ENCODE measurements at regions not wholly inside any gene's neighbourhood (a gene's known extent, or its start where the extent isn't known, plus 50 kb on each side); places are given as distances from the start of the nearest gene placed in this dataset.

DNA sequence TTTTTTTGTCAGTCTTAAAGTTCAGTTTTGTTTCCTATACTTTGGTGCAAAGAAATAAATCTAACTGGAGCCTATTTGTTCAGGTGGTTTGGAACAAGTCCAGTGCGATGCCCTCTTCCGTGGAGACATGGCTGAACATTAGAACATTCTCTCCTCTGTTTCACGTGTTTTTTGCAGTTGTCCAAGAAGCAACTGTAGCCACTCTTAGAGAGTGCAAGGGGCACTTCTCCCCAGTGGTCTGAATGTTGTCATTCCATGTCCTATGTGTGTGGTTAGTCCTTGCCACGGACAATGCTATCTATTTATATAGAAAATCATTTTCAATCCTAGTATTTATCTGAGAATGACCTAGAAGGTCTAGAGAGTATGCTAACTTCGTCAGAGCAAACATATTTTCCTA lies 1232.5 kb upstream of the SEL1L start:
- TF ChIP-seq FOXP2 (optimal IDR thresholded peaks at IDR 0.05; ENCODE audit: control extremely low read depth, extremely low read length, insufficient read depth) (no peak), POLR2AphosphoS5 (IDR thresholded peaks at IDR 0.05; ENCODE audit: borderline replicate concordance, low read depth, low read length) (no peak), EZH2 (IDR thresholded peaks at IDR 0.05) (no peak)
- Histone ChIP-seq H3K9ac (ENCODE audit: insufficient read length) (no peak overlapping the region), H3K9me3 (ENCODE audit: low read depth, low read length) (no peaks in the 10 kb centered on the region), H3K36me3 (ENCODE audit: insufficient read depth, low read length) (no peaks in the 10 kb centered on the region), H3K4me3 (no peak overlapping the region), H3K27ac (no peak overlapping the region)
- DNase-seq (ENCODE audit: low read depth, low spot score) = no peak

DNA sequence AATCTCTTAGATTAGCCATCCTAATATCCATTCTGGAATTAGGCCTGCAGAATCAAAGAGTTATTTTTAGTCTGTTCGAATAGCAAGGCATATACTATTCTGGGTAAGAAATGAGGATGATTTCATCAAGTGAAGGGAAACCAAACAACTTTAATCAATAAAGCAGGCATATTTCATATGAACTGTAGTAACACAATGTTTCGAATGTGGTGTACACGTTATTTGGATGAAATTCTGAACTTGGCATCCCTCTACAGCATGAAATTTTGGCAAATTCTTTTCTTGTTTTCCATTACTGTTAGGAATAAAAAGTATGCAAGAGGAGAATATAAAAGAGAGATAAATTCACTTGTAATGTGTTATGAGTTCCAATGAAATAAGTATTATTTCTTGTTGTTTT lies 1233.3 kb upstream of the SEL1L start:
- TF ChIP-seq EZH2 (IDR thresholded peaks at IDR 0.05) = no peak
- no peak for TF ChIP-seq POLR2AphosphoS5 (IDR thresholded peaks at IDR 0.05; ENCODE audit: borderline replicate concordance, low read depth, low read length)
- TF ChIP-seq FOXP2 (optimal IDR thresholded peaks at IDR 0.05; ENCODE audit: control extremely low read depth, extremely low read length, insufficient read depth) = no peak
- Histone ChIP-seq H3K9ac (ENCODE audit: insufficient read length) (no peak overlapping the region), H3K9me3 (ENCODE audit: low read depth, low read length) (no peaks in the 10 kb centered on the region), H3K36me3 (ENCODE audit: insufficient read depth, low read length) (no peaks in the 10 kb centered on the region), H3K4me3 (no peak overlapping the region), H3K27ac (no peak overlapping the region)
- no peak for DNase-seq (ENCODE audit: low read depth, low spot score)

DNA sequence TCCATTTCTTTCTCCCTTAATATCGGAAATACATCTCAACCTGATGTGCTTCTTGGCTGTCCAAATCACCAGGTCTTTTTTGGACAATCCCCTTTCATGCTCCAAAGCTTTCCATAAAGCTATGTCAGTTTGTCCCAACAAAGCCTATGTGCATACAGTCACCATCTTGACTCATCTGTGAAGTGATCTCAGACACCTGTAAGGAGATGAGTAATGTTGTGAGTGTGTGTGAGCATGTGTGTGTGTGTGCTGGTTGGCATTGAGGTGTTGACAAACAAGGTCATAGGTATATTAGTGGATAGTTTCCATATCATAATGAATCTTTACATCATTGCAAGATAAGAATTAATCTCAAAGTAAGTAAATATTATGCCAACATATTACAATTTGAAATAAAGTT lies 1243.3 kb upstream of the SEL1L start:
- Histone ChIP-seq H3K9me3 (ENCODE audit: low read depth, low read length) (no peaks in the 10 kb centered on the region), H3K9ac (ENCODE audit: insufficient read length) (no peak overlapping the region), H3K27ac (no peak overlapping the region), H3K4me3 (no peak overlapping the region), H3K36me3 (ENCODE audit: insufficient read depth, low read length) (no peaks in the 10 kb centered on the region)
- DNase-seq (ENCODE audit: low read depth, low spot score) = no peak
- no peak for TF ChIP-seq EZH2 (IDR thresholded peaks at IDR 0.05)
- TF ChIP-seq FOXP2 (optimal IDR thresholded peaks at IDR 0.05; ENCODE audit: control extremely low read depth, extremely low read length, insufficient read depth) = no peak
- no peak for TF ChIP-seq POLR2AphosphoS5 (IDR thresholded peaks at IDR 0.05; ENCODE audit: borderline replicate concordance, low read depth, low read length)

DNA sequence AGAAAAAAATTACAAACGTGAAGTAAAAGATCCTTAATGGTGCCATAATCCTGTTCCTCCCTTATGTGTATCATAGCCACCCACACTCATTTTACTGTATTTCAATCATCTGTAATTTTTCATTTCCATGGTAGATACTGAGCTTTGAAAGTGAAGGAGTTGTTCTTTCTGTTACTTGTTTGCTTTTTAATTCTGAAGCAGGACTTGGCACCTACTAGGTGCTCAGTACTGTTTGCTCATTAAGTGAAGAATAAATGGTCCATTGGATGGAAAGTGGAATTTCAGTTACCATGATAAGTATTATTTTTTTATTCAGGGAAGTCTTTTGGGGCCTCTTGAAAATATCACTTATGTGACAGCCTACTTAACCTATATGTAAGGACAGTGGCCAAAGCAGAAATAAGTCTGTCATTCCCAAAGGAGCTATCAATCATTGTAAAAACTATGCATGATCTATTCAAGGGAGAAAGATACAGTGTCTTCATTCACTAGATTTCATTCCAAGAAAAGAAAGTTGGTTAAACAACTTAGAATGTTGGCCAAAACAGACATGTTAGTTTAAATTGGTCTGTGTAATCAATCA lies 1244.4 kb upstream of the SEL1L start:
- Histone ChIP-seq H3K4me3 (no peak overlapping the region), H3K9me3 (ENCODE audit: low read depth, low read length) (no peaks in the 10 kb centered on the region), H3K27ac (no peak overlapping the region), H3K36me3 (ENCODE audit: insufficient read depth, low read length) (no peaks in the 10 kb centered on the region), H3K9ac (ENCODE audit: insufficient read length) (no peak overlapping the region)
- no peak for DNase-seq (ENCODE audit: low read depth, low spot score)
- TF ChIP-seq EZH2 (IDR thresholded peaks at IDR 0.05) (no peak), FOXP2 (optimal IDR thresholded peaks at IDR 0.05; ENCODE audit: control extremely low read depth, extremely low read length, insufficient read depth) (no peak), POLR2AphosphoS5 (IDR thresholded peaks at IDR 0.05; ENCODE audit: borderline replicate concordance, low read depth, low read length) (no peak)

DNA sequence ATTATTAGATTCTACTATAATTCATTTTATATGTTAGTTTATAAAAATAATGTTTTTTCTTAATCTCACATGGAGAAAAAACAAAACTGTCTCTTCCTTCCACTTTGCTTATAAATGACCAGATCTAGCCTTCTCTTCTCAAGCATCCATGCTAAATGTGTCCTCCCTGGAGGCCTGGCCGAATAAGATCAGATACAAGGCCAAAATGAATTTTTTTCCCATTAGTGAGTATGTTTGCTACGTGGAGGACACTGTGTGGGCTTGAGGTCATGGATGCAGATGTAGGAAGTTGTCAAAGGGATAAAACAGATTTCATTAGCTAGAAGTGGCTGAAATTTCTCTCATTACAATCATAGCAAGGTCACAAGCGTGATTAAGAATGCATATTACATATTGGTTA lies 1244.9 kb upstream of the SEL1L start:
- Histone ChIP-seq H3K36me3 (ENCODE audit: insufficient read depth, low read length) (no peaks in the 10 kb centered on the region), H3K9ac (ENCODE audit: insufficient read length) (no peak overlapping the region), H3K9me3 (ENCODE audit: low read depth, low read length) (no peaks in the 10 kb centered on the region), H3K27ac (no peak overlapping the region), H3K4me3 (no peak overlapping the region)
- no peak for DNase-seq (ENCODE audit: low read depth, low spot score)
- TF ChIP-seq EZH2 (IDR thresholded peaks at IDR 0.05) (no peak), POLR2AphosphoS5 (IDR thresholded peaks at IDR 0.05; ENCODE audit: borderline replicate concordance, low read depth, low read length) (no peak), FOXP2 (optimal IDR thresholded peaks at IDR 0.05; ENCODE audit: control extremely low read depth, extremely low read length, insufficient read depth) (no peak)

DNA sequence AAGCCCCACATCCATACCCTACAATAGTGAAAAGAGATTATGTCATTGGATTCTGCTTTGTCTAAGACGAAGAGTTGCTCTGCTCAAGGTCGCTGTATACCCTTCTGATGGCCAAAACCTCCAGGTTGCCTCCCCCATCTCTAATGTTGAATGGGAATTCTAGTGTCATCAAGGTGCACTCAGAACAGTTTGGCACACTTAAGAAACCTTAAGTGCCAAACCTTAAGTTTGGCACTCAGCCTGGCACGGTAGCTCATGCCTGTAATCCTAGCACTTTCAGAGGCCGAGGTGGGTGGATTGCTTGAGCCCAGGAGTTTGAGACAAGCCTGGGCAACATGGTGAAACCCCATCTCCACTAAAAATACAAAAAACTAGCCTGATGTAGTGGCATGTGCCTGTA lies 1245.6 kb upstream of the SEL1L start:
- no peak for TF ChIP-seq FOXP2 (optimal IDR thresholded peaks at IDR 0.05; ENCODE audit: control extremely low read depth, extremely low read length, insufficient read depth)
- TF ChIP-seq POLR2AphosphoS5 (IDR thresholded peaks at IDR 0.05; ENCODE audit: borderline replicate concordance, low read depth, low read length) = no peak
- TF ChIP-seq EZH2 (IDR thresholded peaks at IDR 0.05) = no peak
- Histone ChIP-seq H3K9me3 (ENCODE audit: low read depth, low read length) (no peaks in the 10 kb centered on the region), H3K9ac (ENCODE audit: insufficient read length) (no peak overlapping the region), H3K36me3 (ENCODE audit: insufficient read depth, low read length) (no peaks in the 10 kb centered on the region), H3K4me3 (no peak overlapping the region), H3K27ac (no peak overlapping the region)
- no peak for DNase-seq (ENCODE audit: low read depth, low spot score)

DNA sequence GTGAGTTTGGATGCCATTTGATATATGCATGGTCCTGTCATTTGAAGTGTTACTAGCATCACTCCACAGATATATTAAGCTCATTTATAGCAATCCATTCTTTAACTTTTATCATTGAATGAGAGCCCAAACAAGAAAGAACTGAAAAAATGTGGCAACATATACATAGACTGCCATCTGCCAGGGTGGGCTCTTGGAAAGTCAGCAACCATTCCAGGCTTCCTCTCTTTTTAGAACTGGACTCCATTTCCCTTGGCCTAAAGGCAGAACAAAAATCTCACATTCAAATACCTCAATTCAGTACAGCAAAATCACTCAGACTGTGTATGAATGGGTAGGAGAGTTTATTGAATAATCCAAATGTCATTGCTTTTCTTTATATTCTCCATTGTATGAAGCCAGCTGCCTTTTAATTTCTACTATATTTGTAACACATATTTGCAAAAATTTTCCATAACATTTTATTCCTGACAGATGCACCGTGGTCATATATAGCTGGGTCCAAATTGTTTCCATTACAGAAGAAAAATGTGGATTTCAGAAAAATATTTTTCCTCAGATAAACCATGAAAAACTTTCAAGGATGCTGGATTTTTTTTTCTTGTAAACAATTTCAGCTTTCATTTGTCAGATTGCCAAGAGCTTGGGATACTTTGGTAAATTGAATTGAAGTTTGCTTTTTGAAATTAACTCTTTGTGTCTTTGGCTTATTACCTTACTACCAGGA lies 1252.3 kb upstream of the SEL1L start:
- no peak overlapping the region for H3K27ac ChIP-seq
- no peak for DNase-seq (ENCODE audit: low read depth, low spot score)
- TF ChIP-seq EZH2 (IDR thresholded peaks at IDR 0.05) (no peak), POLR2AphosphoS5 (IDR thresholded peaks at IDR 0.05; ENCODE audit: borderline replicate concordance, low read depth, low read length) (no peak), FOXP2 (optimal IDR thresholded peaks at IDR 0.05; ENCODE audit: control extremely low read depth, extremely low read length, insufficient read depth) (no peak)
- H3K9me3 ChIP-seq (ENCODE audit: low read depth, low read length) = no peaks in the 10 kb centered on the region
- H3K9ac ChIP-seq (ENCODE audit: insufficient read length) = no peak overlapping the region
- no peak overlapping the region for H3K4me3 ChIP-seq
- H3K36me3 ChIP-seq (ENCODE audit: insufficient read depth, low read length) = no peaks in the 10 kb centered on the region

DNA sequence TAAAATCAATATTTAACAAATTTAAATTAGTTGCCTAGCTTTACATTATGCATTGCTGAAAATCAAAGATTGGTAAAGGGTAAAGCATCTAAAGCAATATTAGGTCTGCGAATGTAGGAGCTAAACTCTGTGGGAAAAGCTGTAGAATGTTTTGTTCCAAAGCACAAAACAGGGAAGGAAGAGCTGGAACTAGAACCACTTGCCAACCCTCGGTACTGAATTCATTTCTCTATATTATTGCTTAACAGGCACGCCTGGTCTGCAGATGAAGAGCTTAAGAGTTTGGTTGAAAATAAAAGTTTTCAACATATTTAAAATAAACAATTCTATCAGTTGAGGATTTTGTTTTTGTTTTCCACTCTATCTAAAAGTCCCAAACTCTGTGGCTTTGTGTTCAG lies 1252.8 kb upstream of the SEL1L start:
- Histone ChIP-seq H3K9me3 (ENCODE audit: low read depth, low read length) (no peaks in the 10 kb centered on the region), H3K9ac (ENCODE audit: insufficient read length) (no peak overlapping the region), H3K27ac (no peak overlapping the region), H3K4me3 (no peak overlapping the region), H3K36me3 (ENCODE audit: insufficient read depth, low read length) (no peaks in the 10 kb centered on the region)
- no peak for DNase-seq (ENCODE audit: low read depth, low spot score)
- TF ChIP-seq EZH2 (IDR thresholded peaks at IDR 0.05) (no peak), POLR2AphosphoS5 (IDR thresholded peaks at IDR 0.05; ENCODE audit: borderline replicate concordance, low read depth, low read length) (no peak), FOXP2 (optimal IDR thresholded peaks at IDR 0.05; ENCODE audit: control extremely low read depth, extremely low read length, insufficient read depth) (no peak)
